ENCODE measurements at regions not wholly inside any gene's neighbourhood (a gene's known extent, or its start where the extent isn't known, plus 50 kb on each side); places are given as distances from the start of the nearest gene placed in this dataset.
A peak's percentile ranks its signal among the peaks of the same experiment; 100 is the strongest.

DNA sequence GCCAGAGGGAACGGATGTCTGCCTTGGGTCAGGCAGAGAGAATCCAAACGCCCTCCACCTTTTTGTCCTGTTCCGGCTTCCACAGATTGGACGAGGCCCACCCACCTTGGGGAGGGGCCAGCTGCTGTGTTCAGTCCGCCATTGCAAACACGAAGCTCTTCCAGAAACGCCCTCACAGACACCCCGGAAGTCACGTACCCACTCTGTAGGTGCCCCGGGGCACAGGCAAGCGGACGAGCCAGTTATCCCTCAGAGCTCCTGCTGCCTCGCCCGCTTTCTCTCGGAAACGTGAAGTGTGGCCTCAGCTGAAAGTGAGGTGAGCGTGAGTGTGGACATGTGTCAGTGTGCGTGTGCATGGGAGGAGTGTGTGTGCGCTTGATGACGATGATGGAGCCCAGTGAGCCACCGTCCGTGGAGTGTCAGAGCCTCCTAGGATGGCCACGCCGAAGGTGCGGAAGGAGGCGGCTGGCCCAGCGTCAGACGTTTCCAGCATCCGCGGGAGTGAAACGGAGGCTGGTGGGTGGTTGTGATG is 869.2 kb downstream of the TBC1D22A start:
- H3K27ac ChIP-seq, result no peak overlapping the region
- TF ChIP-seq, protein P1, sequence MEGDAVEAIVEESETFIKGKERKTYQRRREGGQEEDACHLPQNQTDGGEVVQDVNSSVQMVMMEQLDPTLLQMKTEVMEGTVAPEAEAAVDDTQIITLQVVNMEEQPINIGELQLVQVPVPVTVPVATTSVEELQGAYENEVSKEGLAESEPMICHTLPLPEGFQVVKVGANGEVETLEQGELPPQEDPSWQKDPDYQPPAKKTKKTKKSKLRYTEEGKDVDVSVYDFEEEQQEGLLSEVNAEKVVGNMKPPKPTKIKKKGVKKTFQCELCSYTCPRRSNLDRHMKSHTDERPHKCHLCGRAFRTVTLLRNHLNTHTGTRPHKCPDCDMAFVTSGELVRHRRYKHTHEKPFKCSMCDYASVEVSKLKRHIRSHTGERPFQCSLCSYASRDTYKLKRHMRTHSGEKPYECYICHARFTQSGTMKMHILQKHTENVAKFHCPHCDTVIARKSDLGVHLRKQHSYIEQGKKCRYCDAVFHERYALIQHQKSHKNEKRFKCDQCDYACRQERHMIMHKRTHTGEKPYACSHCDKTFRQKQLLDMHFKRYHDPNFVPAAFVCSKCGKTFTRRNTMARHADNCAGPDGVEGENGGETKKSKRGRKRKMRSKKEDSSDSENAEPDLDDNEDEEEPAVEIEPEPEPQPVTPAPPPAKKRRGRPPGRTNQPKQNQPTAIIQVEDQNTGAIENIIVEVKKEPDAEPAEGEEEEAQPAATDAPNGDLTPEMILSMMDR (IDR thresholded peaks at IDR 0.05), result no peak
- DNase-seq (ENCODE audit: low spot score), result no peak
- no peak overlapping the region for H3K4me3 ChIP-seq

DNA sequence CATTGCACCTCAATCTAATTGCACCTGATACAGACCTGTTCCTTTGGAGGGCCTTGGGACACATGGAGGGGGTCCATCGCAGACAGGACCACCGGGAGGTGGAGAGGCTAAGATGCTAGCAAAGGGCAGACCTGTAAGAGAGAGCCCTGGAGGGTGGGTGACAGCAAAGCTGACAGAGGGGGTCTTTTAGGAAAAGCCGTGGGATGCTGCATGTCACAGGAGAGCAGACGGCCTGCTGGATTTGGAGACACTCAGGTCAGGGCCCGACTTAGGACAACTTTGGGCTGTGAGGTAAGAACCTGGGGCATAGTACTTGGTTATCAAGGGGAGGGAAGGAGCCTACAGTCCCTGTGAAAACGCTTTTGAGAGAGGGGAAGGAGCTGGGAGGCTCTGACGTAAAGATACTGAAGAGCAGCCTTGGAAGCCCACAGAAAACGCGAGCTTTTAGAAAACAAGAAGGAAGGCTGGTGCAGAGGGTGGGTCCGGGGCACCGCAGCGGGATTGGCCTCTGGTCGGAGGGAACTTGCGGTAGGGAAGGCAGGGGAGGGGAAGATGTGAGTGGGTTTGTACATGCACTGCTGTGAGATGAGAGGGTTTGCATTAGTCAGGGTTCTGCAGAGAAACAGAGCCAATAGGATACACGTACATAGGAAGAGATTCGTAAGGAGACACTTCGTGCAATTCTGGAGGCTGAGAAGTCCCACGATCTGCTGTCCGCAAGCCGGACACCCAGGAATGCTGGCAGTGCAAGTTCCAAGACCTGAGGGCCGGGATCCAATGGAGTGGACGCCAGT is 868.5 kb downstream of the TBC1D22A start:
- TF ChIP-seq, protein P1 (IDR thresholded peaks at IDR 0.05), result no peak
- Histone ChIP-seq H3K27ac (no peak overlapping the region), H3K4me3 (no peak overlapping the region)
- no peak for DNase-seq (ENCODE audit: low spot score)

GRCh38 chr22:47629791-47630655 is 867.6 kb downstream of the TBC1D22A start:
- TF ChIP-seq, protein P1 (IDR thresholded peaks at IDR 0.05), result no peak
- Histone ChIP-seq H3K27ac (no peak overlapping the region), H3K4me3 (no peak overlapping the region)
- DNase-seq (ENCODE audit: low spot score), result peak; percentile 60

- H3K4me3 ChIP-seq, result no peak overlapping the region
- peak; percentile 41 for DNase-seq (ENCODE audit: low spot score)
- H3K27ac ChIP-seq, result no peak overlapping the region
- TF ChIP-seq, protein P1 (IDR thresholded peaks at IDR 0.05), result no peak
Measured at GRCh38 chr22:47629273-47629711, 866.8 kb downstream of the TBC1D22A start.

DNA sequence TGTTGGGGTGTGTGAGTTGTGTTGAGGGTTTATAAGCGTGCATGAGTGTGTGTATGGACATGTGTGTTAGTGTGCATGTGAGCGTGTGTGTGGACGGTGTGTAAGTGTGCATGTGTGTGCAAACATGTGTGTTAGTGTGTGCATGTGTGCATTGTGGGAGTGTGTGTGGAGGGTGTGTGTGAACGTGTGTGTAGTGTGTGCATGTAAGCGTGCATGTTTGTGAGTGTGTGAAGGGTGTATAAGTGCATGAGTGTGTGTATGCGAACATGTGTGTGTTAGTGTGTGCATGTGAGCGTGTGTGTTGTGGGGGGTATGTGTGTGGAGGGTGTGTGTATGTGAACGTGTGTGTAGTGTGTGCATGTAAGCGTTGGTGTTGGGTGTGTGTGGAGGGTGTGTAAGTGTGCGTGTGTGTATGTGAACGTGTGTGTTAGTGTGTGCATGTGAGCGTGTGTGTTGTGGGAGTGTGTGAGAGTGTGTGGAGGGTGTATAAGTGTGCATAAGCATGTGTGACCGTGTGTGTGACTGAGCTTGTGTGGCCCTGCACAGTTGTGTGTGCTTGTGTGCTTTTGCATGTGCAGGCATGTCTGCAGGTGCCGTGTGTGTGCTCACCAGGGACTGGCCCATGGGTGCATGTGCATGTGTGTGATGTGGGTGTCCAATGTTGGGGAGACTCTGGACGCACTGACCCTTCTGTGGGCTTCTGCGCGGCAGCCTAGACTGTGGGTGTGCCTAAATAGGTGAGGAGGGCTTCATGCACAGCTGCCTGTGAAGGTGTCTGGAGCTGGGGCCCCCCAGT is 866.2 kb downstream of the TBC1D22A start:
- H3K27ac ChIP-seq, result no peak overlapping the region
- TF ChIP-seq, protein P1 (IDR thresholded peaks at IDR 0.05), result no peak
- no peak overlapping the region for H3K4me3 ChIP-seq
- DNase-seq (ENCODE audit: low spot score), result peak; percentile 33

DNA sequence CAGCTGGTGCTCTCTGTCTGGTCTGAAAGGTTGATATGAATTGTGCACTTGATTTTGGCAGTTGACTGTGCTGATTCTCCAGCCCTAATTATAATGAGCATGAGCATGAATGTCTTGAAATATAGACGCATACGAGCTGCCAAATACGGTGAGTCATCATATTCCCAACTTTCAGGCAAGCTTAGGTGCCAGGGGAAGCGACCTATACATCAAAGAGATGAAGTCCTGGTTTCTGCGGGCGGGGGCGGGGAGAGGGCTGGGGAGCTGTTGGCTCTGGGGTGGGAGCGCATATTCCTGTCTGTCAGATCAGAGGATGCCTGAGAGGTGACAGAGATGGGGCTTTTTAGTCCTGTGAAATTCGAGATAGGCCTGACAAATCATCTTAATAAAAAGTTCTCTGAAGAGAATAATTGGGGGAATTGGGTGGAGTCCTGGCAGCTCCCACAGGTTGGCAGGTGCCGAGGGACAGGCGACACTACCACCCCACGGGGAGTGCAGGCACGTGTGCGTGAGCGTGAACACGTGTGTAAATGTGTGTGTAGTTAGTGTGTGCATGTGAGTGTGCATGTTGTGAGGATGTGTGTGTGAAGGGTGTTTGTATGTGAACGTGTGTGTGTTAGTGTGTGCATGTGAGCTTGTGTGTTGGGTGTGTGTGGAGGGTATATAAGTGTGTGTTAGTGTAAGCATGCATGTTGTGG is 865.3 kb downstream of the TBC1D22A start:
- no peak for DNase-seq (ENCODE audit: low spot score)
- Histone ChIP-seq H3K27ac (no peak overlapping the region), H3K4me3 (no peak overlapping the region)
- TF ChIP-seq, protein P1 (IDR thresholded peaks at IDR 0.05), result no peak
